ENCODE measurements at regions not wholly inside any gene's neighbourhood (a gene's known extent, or its start where the extent isn't known, plus 50 kb on each side); places are given as distances from the start of the nearest gene placed in this dataset.

- H3K9me3 ChIP-seq (ENCODE audit: low read length), result no peaks in the 10 kb centered on the region
- no peaks in the 10 kb centered on the region for H3K9me2 ChIP-seq (replicated peaks; ENCODE audit: low read length)
- H3K4me1 ChIP-seq (ENCODE audit: insufficient read depth, low read length), result no peaks in the 10 kb centered on the region
- BruUV-seq (replicated peaks), result no TSS peak
- H3K9ac ChIP-seq (ENCODE audit: low read length), result no peak overlapping the region
- no peak overlapping the region for H2AFZ ChIP-seq (ENCODE audit: low read length)
- no peak overlapping the region for H3K4me3 ChIP-seq (ENCODE audit: low read length)
- ChIA-PET CTCF (no interaction called here), POLR2A (ENCODE audit: unreplicated experiment) (no interaction called here)
- intact Hi-C loops (cut with micrococcal nuclease), result no loop called here
- H3K36me3 ChIP-seq (ENCODE audit: low read depth, low read length), result no peaks in the 10 kb centered on the region
- no peaks in the 10 kb centered on the region for H3K27me3 ChIP-seq (ENCODE audit: low read length)
- TF ChIP-seq EZH2phosphoT487 (IDR thresholded peaks at IDR 0.05; ENCODE audit: borderline replicate concordance, low read length) (no peak), EZH2 (IDR thresholded peaks at IDR 0.05; ENCODE audit: low read length, unreplicated experiment) (no peak), CTCF (conservative IDR thresholded peaks at IDR 0.05; ENCODE audit: low read depth, low read length) (no peak)
- ATAC-seq (no peak), DNase-seq (no peak)
- H3K4me2 ChIP-seq (ENCODE audit: low read length), result no peak overlapping the region
- H4K20me1 ChIP-seq (ENCODE audit: low read length), result no peaks in the 10 kb centered on the region
- H3F3A ChIP-seq (ENCODE audit: low read length, unreplicated experiment), result no peaks in the 10 kb centered on the region
- no peak overlapping the region for H3K27ac ChIP-seq (ENCODE audit: low read length)
- H3K79me2 ChIP-seq (ENCODE audit: low read length), result no peaks in the 10 kb centered on the region
These were observed 434.1 kb downstream of the DNAJB9 start for GRCh38 chr7:109003742-109004141.

- no TSS peak for BruUV-seq (replicated peaks)
- ATAC-seq, result no peak
- intact Hi-C loops (cut with micrococcal nuclease), result no loop called here
These were observed 440.0 kb downstream of the DNAJB9 start for GRCh38 chr7:109009636-109010035.

GRCh38 chr7:109020251-109020650, 450.6 kb downstream of the DNAJB9 start:
- BruUV-seq (replicated peaks), result no TSS peak
- H3K27ac ChIP-seq (ENCODE audit: low read length), result no peak overlapping the region
- H2AFZ ChIP-seq (ENCODE audit: low read length), result no peak overlapping the region
- H3K9me3 ChIP-seq (ENCODE audit: low read length), result 0 out of 2 replicates have a peak, but pooled peaks cover 3% of the 10 kb centered on the region
- ChIA-PET CTCF (no interaction called here), POLR2A (ENCODE audit: unreplicated experiment) (no interaction called here)
- TF ChIP-seq CTCF (conservative IDR thresholded peaks at IDR 0.05; ENCODE audit: low read depth, low read length) (no peak), EZH2 (IDR thresholded peaks at IDR 0.05; ENCODE audit: low read length, unreplicated experiment) (no peak), EZH2phosphoT487 (IDR thresholded peaks at IDR 0.05; ENCODE audit: borderline replicate concordance, low read length) (no peak)
- H4K20me1 ChIP-seq (ENCODE audit: low read length), result no peaks in the 10 kb centered on the region
- H3K4me2 ChIP-seq (ENCODE audit: low read length), result no peak overlapping the region
- no peaks in the 10 kb centered on the region for H3K4me1 ChIP-seq (ENCODE audit: insufficient read depth, low read length)
- H3K4me3 ChIP-seq (ENCODE audit: low read length), result no peak overlapping the region
- no peaks in the 10 kb centered on the region for H3F3A ChIP-seq (ENCODE audit: low read length, unreplicated experiment)
- no peaks in the 10 kb centered on the region for H3K9me2 ChIP-seq (replicated peaks; ENCODE audit: low read length)
- intact Hi-C loops (cut with micrococcal nuclease), result no loop called here
- DNase-seq (no peak), ATAC-seq (no peak)
- no peaks in the 10 kb centered on the region for H3K36me3 ChIP-seq (ENCODE audit: low read depth, low read length)
- H3K27me3 ChIP-seq (ENCODE audit: low read length), result no peaks in the 10 kb centered on the region
- H3K79me2 ChIP-seq (ENCODE audit: low read length), result no peaks in the 10 kb centered on the region
- H3K9ac ChIP-seq (ENCODE audit: low read length), result no peak overlapping the region

More at GRCh38 chr7:109009636-109010035, 440.0 kb downstream of the DNAJB9 start:
- ChIA-PET POLR2A (ENCODE audit: unreplicated experiment) (no interaction called here), CTCF (no interaction called here)
- Histone ChIP-seq H3K27ac (ENCODE audit: low read length) (no peak overlapping the region), H3K9me2 (replicated peaks; ENCODE audit: low read length) (no peaks in the 10 kb centered on the region), H3K27me3 (ENCODE audit: low read length) (no peaks in the 10 kb centered on the region), H3K36me3 (ENCODE audit: low read depth, low read length) (no peaks in the 10 kb centered on the region), H3F3A (ENCODE audit: low read length, unreplicated experiment) (no peaks in the 10 kb centered on the region), H3K4me2 (ENCODE audit: low read length) (no peak overlapping the region), H4K20me1 (ENCODE audit: low read length) (no peaks in the 10 kb centered on the region), H3K4me1 (ENCODE audit: insufficient read depth, low read length) (no peaks in the 10 kb centered on the region), H3K4me3 (ENCODE audit: low read length) (no peak overlapping the region), H2AFZ (ENCODE audit: low read length) (no peak overlapping the region), H3K79me2 (ENCODE audit: low read length) (no peaks in the 10 kb centered on the region), H3K9me3 (ENCODE audit: low read length) (no peaks in the 10 kb centered on the region), H3K9ac (ENCODE audit: low read length) (no peak overlapping the region)
- DNase-seq, result no peak
- TF ChIP-seq EZH2phosphoT487 (IDR thresholded peaks at IDR 0.05; ENCODE audit: borderline replicate concordance, low read length) (no peak), EZH2 (IDR thresholded peaks at IDR 0.05; ENCODE audit: low read length, unreplicated experiment) (no peak), CTCF (conservative IDR thresholded peaks at IDR 0.05; ENCODE audit: low read depth, low read length) (no peak)

All from PC-3 (cell line).